C4-2B (cell line): ENCODE measurements at regions not wholly inside any gene's neighbourhood (a gene's known extent, or its start where the extent isn't known, plus 50 kb on each side); places are given as distances from the start of the nearest gene placed in this dataset.

ENCODE experiments used
- CTCF ChIP-seq: fragments of 450-650 bp; conservative IDR thresholded peaks from 2 replicates; pipeline ENCODE4 v1.5.1; 2017; ENCODE audit warnings: mild to moderate bottlenecking
- ZFX ChIP-seq: fragments of 450-650 bp; IDR thresholded peaks from 2 replicates; pipeline ENCODE4 v1.6.1; 2017

GRCh38 chr7:130222-130572 is 62.2 kb upstream of the FAM20C start:
- TF ChIP-seq CTCF (no peak), ZFX (no peak)
